ACC112 (cell line): ENCODE measurements at regions not wholly inside any gene's neighbourhood (a gene's known extent, or its start where the extent isn't known, plus 50 kb on each side); places are given as distances from the start of the nearest gene placed in this dataset.

Experiments used
- H2AFZ ChIP-seq: fragments of 200-600 bp; sonication (generic); one replicate; pipeline ENCODE4 v1.6.0; 2017; ENCODE audit warnings: antibody characterized with exemption, low read length; ENCODE audit not compliant: unreplicated experiment
- H3K27ac ChIP-seq: fragments of 200-600 bp; sonication (generic); 2 replicates; pipeline ENCODE4 v1.5.1; 2014; ENCODE audit warnings: low read depth, mild to moderate bottlenecking, antibody characterized with exemption, low read length, moderate library complexity
- H3K27me3 ChIP-seq: fragments of 200-600 bp; sonication (generic); 2 replicates; pipeline ENCODE4 v1.6.1; 2014; ENCODE audit warnings: mild to moderate bottlenecking, antibody characterized with exemption, low read length, moderate library complexity, mixed read lengths; ENCODE audit not compliant: insufficient read depth
- H3K36me3 ChIP-seq: fragments of 200-600 bp; sonication (generic); 2 replicates; pipeline ENCODE4 v1.6.1; 2016; ENCODE audit warnings: mild to moderate bottlenecking, antibody characterized with exemption, low read length, moderate library complexity, mixed read lengths; ENCODE audit not compliant: insufficient read depth
- H3K4me1 ChIP-seq: fragments of 200-600 bp; sonication (generic); one replicate; pipeline ENCODE4 v1.6.1; 2016; ENCODE audit warnings: low read length, mixed read lengths; ENCODE audit not compliant: insufficient read depth, unreplicated experiment, control insufficient read depth
- H3K4me3 ChIP-seq: fragments of 200-600 bp; sonication (generic); 2 replicates; pipeline ENCODE4 v1.5.1; 2014; ENCODE audit warnings: mild to moderate bottlenecking, low read depth, low read length
- H3K79me2 ChIP-seq: fragments of 200-600 bp; sonication (generic); one replicate; pipeline ENCODE4 v1.6.0; 2016; ENCODE audit warnings: low read length; ENCODE audit not compliant: control insufficient read depth, unreplicated experiment, insufficient read depth

- Histone ChIP-seq H3K27me3 (no peaks in the 10 kb centered on the region), H3K27ac (no peak overlapping the region), H3K4me3 (no peak overlapping the region), H3K4me1 (peaks cover 18% of the 10 kb centered on the region), H3K79me2 (no peaks in the 10 kb centered on the region), H3K36me3 (no peaks in the 10 kb centered on the region), H2AFZ (no peak overlapping the region)
These were observed 826.9 kb upstream of the PIK3C3 start for GRCh38 chr18:41128126-41128525.

- no peaks in the 10 kb centered on the region for H3K79me2 ChIP-seq
- H3K27ac ChIP-seq, result peak overlapping the region; percentile 74
- no peaks in the 10 kb centered on the region for H3K36me3 ChIP-seq
- H3K4me3 ChIP-seq, result no peak overlapping the region
- H3K27me3 ChIP-seq, result no peaks in the 10 kb centered on the region
- H2AFZ ChIP-seq, result peak overlapping the region; percentile 92
- peaks cover 26% of the 10 kb centered on the region for H3K4me1 ChIP-seq
These were observed 828.3 kb upstream of the PIK3C3 start for GRCh38 chr18:41126541-41127235.

- Histone ChIP-seq H3K27ac (peak overlapping the region; percentile 63), H3K36me3 (no peaks in the 10 kb centered on the region), H3K27me3 (no peaks in the 10 kb centered on the region), H2AFZ (peak overlapping the region; percentile 97), H3K79me2 (no peaks in the 10 kb centered on the region), H3K4me3 (peak overlapping the region; percentile 40), H3K4me1 (peaks cover 28% of the 10 kb centered on the region)
These were observed 833.8 kb upstream of the PIK3C3 start for GRCh38 chr18:41121116-41121826.

DNA sequence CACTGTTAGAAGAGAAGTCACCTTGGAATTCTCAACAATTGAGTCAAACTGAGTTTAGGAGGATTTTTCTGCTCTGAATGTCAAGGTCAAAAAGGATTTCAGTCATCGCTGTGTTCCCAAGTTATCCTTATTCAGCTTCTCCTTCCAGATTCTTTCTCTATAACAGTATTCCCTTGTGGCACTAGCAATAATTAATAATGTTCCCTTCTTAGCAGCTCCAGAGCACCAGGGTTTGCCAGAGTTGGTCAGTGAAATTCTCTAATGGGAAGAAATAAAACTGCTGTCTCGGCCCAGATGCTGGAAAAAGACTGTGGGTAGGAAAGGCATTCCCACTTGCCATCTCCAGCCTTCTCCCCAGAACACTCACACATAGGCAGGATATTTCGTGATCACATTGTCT lies 836.0 kb upstream of the PIK3C3 start:
- no peaks in the 10 kb centered on the region for H3K79me2 ChIP-seq
- no peak overlapping the region for H3K4me3 ChIP-seq
- no peak overlapping the region for H2AFZ ChIP-seq
- no peak overlapping the region for H3K27ac ChIP-seq
- peaks cover 22% of the 10 kb centered on the region for H3K4me1 ChIP-seq
- H3K27me3 ChIP-seq, result no peaks in the 10 kb centered on the region
- H3K36me3 ChIP-seq, result no peaks in the 10 kb centered on the region

- no peaks in the 10 kb centered on the region for H3K79me2 ChIP-seq
- H3K4me1 ChIP-seq, result no peaks in the 10 kb centered on the region
- H3K27ac ChIP-seq, result no peak overlapping the region
- H3K4me3 ChIP-seq, result no peak overlapping the region
- no peak overlapping the region for H2AFZ ChIP-seq
- no peaks in the 10 kb centered on the region for H3K36me3 ChIP-seq
- H3K27me3 ChIP-seq, result no peaks in the 10 kb centered on the region
These were observed 841.0 kb upstream of the PIK3C3 start for GRCh38 chr18:41113885-41114482.

DNA sequence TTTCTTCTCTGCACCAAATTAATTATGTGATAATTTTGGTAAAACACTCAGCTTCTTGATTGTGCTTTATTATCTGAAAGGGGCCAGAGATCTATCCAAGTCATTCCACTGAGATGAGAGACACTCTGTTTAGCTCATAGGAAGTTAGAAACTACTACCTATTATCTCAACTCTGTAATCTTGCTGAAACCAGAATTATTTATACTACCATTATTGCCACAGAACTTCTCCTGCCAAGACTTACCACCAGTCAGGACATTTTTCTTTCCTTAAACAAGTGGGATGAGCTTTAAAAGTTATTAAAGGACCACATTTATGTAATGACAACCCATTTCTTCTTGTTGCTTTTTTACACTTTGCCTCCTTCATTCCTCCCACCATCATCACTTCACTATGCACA lies 855.6 kb upstream of the PIK3C3 start:
- no peaks in the 10 kb centered on the region for H3K36me3 ChIP-seq
- no peak overlapping the region for H3K27ac ChIP-seq
- no peaks in the 10 kb centered on the region for H3K79me2 ChIP-seq
- no peak overlapping the region for H2AFZ ChIP-seq
- no peaks in the 10 kb centered on the region for H3K4me1 ChIP-seq
- H3K27me3 ChIP-seq, result no peaks in the 10 kb centered on the region
- no peak overlapping the region for H3K4me3 ChIP-seq

DNA sequence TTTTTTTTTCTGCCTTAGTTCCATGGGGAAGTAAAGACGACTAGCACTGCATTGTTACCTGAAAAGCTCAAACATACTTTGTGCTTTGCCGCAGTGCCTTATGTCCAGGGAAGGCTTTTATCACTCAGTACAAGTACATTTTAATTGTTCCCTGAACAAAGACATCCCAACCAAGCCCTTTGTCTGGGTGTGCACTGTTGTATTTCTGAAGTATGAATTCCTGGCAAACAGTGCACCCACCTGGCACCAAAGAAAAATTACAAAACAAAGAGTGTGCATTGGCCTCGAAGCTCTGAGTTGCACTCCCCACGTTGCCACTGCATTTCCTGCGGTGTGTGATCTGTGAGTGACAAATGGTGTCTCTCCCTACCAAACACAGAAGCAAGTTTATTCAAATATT lies 858.5 kb upstream of the PIK3C3 start:
- Histone ChIP-seq H2AFZ (peak overlapping the region; percentile 18), H3K36me3 (no peaks in the 10 kb centered on the region), H3K4me3 (no peak overlapping the region), H3K27ac (no peak overlapping the region), H3K27me3 (no peaks in the 10 kb centered on the region), H3K79me2 (no peaks in the 10 kb centered on the region), H3K4me1 (no peaks in the 10 kb centered on the region)

GRCh38 chr18:41077076-41077475 lies 878.0 kb upstream of the PIK3C3 start:
- H2AFZ ChIP-seq, result no peak overlapping the region
- no peak overlapping the region for H3K4me3 ChIP-seq
- H3K4me1 ChIP-seq, result peaks cover 26% of the 10 kb centered on the region
- H3K27ac ChIP-seq, result no peak overlapping the region
- H3K27me3 ChIP-seq, result no peaks in the 10 kb centered on the region
- H3K36me3 ChIP-seq, result no peaks in the 10 kb centered on the region
- no peaks in the 10 kb centered on the region for H3K79me2 ChIP-seq

DNA sequence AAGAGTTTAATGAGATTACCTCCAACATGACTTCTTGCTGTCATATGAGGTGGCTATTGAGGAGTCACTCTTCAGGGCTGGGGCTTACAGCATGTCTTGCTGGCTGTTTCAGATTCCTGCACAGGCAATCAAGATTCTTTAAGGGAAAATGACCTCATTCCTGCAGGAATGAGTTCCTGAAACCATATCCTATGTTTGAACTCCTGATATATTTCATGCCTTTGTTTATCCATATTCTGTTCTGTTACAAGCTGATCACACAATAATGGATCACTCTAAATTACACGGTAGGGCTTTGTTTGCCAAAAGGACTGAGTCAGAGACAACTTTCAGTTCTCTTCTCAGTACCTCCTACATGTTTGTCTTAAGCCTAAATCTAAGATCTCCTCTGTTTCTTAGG lies 879.8 kb upstream of the PIK3C3 start:
- H2AFZ ChIP-seq, result peak overlapping the region; percentile 87
- H3K27ac ChIP-seq, result peak overlapping the region; percentile 72
- peak overlapping the region; percentile 58; the same call in 1 of the 2 replicates for H3K4me3 ChIP-seq
- H3K36me3 ChIP-seq, result no peaks in the 10 kb centered on the region
- H3K4me1 ChIP-seq, result peaks cover 26% of the 10 kb centered on the region
- no peaks in the 10 kb centered on the region for H3K27me3 ChIP-seq
- H3K79me2 ChIP-seq, result no peaks in the 10 kb centered on the region

- Histone ChIP-seq H3K36me3 (no peaks in the 10 kb centered on the region), H3K79me2 (no peaks in the 10 kb centered on the region), H3K27ac (peak overlapping the region; percentile 72)
These were observed 881.6 kb upstream of the PIK3C3 start for GRCh38 chr18:41073372-41073954.

More at GRCh38 chr18:41073372-41073954, 881.6 kb upstream of the PIK3C3 start:
- Histone ChIP-seq H2AFZ (peak overlapping the region; percentile 39), H3K4me3 (peak overlapping the region; percentile 46), H3K4me1 (peaks cover 26% of the 10 kb centered on the region), H3K27me3 (no peaks in the 10 kb centered on the region)
